GM23338 (cell line): ENCODE measurements at regions not wholly inside any gene's neighbourhood (a gene's known extent, or its start where the extent isn't known, plus 50 kb on each side); places are given as distances from the start of the nearest gene placed in this dataset.
A peak's percentile ranks its signal among the peaks of the same experiment; 100 is the strongest.

ENCODE experiments used
- ATAC-seq: fragments of 200-7000 bp; cut with Tn5 transposase; 3 replicates; pipeline ENCODE4 v1.9.1; 2020
- DNase-seq: peaks from one replicate; pipeline ENCODE4 v3.0.0-alpha.2; 2015; ENCODE audit warnings: low spot score
- H2AFZ ChIP-seq: fragments of 200-600 bp; sonication (generic); 2 replicates; pipeline ENCODE4 v1.8.0; 2016; ENCODE audit warnings: antibody characterized with exemption, mild to moderate bottlenecking, moderate library complexity
- H3F3A ChIP-seq: fragments of 200-600 bp; sonication (generic); replicated peaks from 2 replicates; pipeline ENCODE4 v1.8.0; 2017; ENCODE audit warnings: antibody characterized with exemption, mixed run types, low read depth
- H3K27ac ChIP-seq: fragments of 200-600 bp; sonication (generic); 2 replicates; pipeline ENCODE4 v1.6.1; 2016; ENCODE audit warnings: low read depth
- H3K27me3 ChIP-seq: fragments of 200-600 bp; sonication (generic); 2 replicates; pipeline ENCODE4 v1.8.0; 2016; ENCODE audit warnings: mild to moderate bottlenecking, mixed run types, moderate library complexity; ENCODE audit not compliant: insufficient read depth
- H3K36me3 ChIP-seq: fragments of 200-600 bp; sonication (generic); 2 replicates; pipeline ENCODE4 v1.8.0; 2016; ENCODE audit warnings: mild to moderate bottlenecking; ENCODE audit not compliant: insufficient read depth
- H3K4me1 ChIP-seq: fragments of 200-600 bp; sonication (generic); 2 replicates; pipeline ENCODE4 v1.8.0; 2016; ENCODE audit warnings: mild to moderate bottlenecking, moderate library complexity; ENCODE audit not compliant: insufficient read depth
- H3K4me2 ChIP-seq: fragments of 200-600 bp; sonication (generic); 2 replicates; pipeline ENCODE4 v1.7.1; 2017; ENCODE audit warnings: mixed run types
- H3K4me3 ChIP-seq: fragments of 200-600 bp; sonication (generic); 2 replicates; pipeline ENCODE4 v1.6.1; 2016; ENCODE audit warnings: mixed run types
- H3K79me2 ChIP-seq: fragments of 200-600 bp; sonication (generic); replicated peaks from 2 replicates; pipeline ENCODE4 v1.8.0; 2017; ENCODE audit warnings: mild to moderate bottlenecking; ENCODE audit not compliant: insufficient read depth
- H3K9me2 ChIP-seq: fragments of 200-600 bp; sonication (generic); 2 replicates; pipeline ENCODE4 v1.8.0; 2017; ENCODE audit not compliant: insufficient read depth
- H4K20me1 ChIP-seq: fragments of 200-600 bp; sonication (generic); replicated peaks from 2 replicates; pipeline ENCODE4 v1.8.0; 2017; ENCODE audit warnings: mild to moderate bottlenecking; ENCODE audit not compliant: insufficient read depth
- H3K27ac Mint-ChIP-seq: 2 replicates; pipeline ENCODE4 v1.8.0; 2020; ENCODE audit warnings: inconsistent platforms, mild to moderate bottlenecking, moderate library complexity, mixed read lengths
- H3K27me3 Mint-ChIP-seq: 3 replicates; pipeline ENCODE4 v1.8.0; 2022; ENCODE audit warnings: low read depth, mild to moderate bottlenecking, moderate library complexity, mixed read lengths, inconsistent platforms; ENCODE audit not compliant: insufficient read depth, poor library complexity
- H3K36me3 Mint-ChIP-seq: 3 replicates; pipeline ENCODE4 v1.8.0; 2021; ENCODE audit warnings: low read depth, mild to moderate bottlenecking, inconsistent platforms, moderate library complexity, mixed read lengths
- H3K4me1 Mint-ChIP-seq: 3 replicates; pipeline ENCODE4 v1.8.0; 2020; ENCODE audit warnings: mild to moderate bottlenecking, inconsistent platforms, mixed read lengths
- H3K4me3 Mint-ChIP-seq: 3 replicates; pipeline ENCODE4 v1.8.0; 2021; ENCODE audit warnings: moderate library complexity, mild to moderate bottlenecking, inconsistent platforms, mixed read lengths
- H3K9me3 Mint-ChIP-seq: 3 replicates; pipeline ENCODE4 v1.8.0; 2020; ENCODE audit warnings: moderate library complexity, mild to moderate bottlenecking, inconsistent platforms, mixed read lengths
- CREB1 ChIP-seq: fragments of 250-450 bp; sonication (Bioruptor Pico); IDR thresholded peaks from 2 replicates; pipeline ENCODE4 v1.5.0; 2020; ENCODE audit warnings: low read depth, mild to moderate bottlenecking, moderate library complexity
- EZH2 ChIP-seq: fragments of 200-600 bp; sonication (generic); IDR thresholded peaks from one replicate; pipeline ENCODE4 v1.8.0; 2017; ENCODE audit warnings: antibody characterized with exemption, mild to moderate bottlenecking, low read depth; ENCODE audit not compliant: unreplicated experiment
- EZH2phosphoT487 ChIP-seq: fragments of 200-600 bp; sonication (generic); IDR thresholded peaks from one replicate; pipeline ENCODE4 v1.8.1; 2018; ENCODE audit warnings: antibody characterized with exemption; ENCODE audit not compliant: unreplicated experiment
- JUNB ChIP-seq: IDR thresholded peaks from one replicate; pipeline ENCODE4 v1.6.1; 2016; ENCODE audit warnings: antibody characterized with exemption; ENCODE audit not compliant: unreplicated experiment
- NANOG ChIP-seq: IDR thresholded peaks from 2 replicates; pipeline ENCODE4 v1.6.1; 2016; ENCODE audit warnings: antibody characterized with exemption, borderline replicate concordance
- POLR2AphosphoS5 ChIP-seq: IDR thresholded peaks from 2 replicates; pipeline ENCODE4 v1.6.1; 2016; ENCODE audit warnings: antibody characterized with exemption, low read depth
- STAT1 ChIP-seq: IDR thresholded peaks from one replicate; pipeline ENCODE4 v1.6.1; 2016; ENCODE audit warnings: antibody characterized with exemption; ENCODE audit not compliant: unreplicated experiment
- ZNF331 ChIP-seq: fragments of 250-450 bp; sonication (Bioruptor Pico); IDR thresholded peaks from 2 replicates; pipeline ENCODE4 v1.5.0; 2020; ENCODE audit warnings: low read depth, mild to moderate bottlenecking, moderate library complexity
- TF ChIP-seq, protein P1 (sequence below): IDR thresholded peaks from 2 replicates; pipeline ENCODE4 v1.6.1; 2016; ENCODE audit warnings: antibody characterized with exemption
- TF ChIP-seq, protein P2 (sequence below): IDR thresholded peaks from one replicate; pipeline ENCODE4 v1.6.1; 2018; ENCODE audit warnings: antibody characterized with exemption; ENCODE audit not compliant: unreplicated experiment

DNA sequence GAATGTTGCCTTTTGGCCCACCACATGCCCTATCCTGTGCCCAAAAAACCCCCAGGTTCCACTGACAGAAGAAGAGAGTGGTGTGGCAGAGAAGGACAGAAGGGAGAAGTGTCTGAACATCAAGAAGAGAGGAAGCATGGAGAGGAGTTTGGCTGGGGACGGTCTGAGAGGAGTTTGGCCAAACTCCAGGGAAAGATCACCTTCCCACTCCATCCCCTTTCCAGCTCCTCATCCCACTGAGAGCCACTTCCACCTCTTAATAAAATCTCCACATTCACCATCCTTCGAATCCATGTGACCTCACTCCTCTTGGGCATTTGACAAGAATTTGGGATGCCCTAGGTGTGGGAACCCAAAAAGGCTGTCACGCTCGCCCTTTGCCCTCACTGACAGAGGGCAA lies 311.6 kb upstream of the GRM7 start:
- no peak overlapping the region for H2AFZ ChIP-seq
- H4K20me1 ChIP-seq, result no peaks in the 10 kb centered on the region
- Mint-ChIP-seq H3K4me1 (peaks cover 10% of the 10 kb centered on the region), H3K9me3 (peaks cover 69% of the 10 kb centered on the region), H3K36me3 (peaks cover 42% of the 10 kb centered on the region), H3K27me3 (no peaks in the 10 kb centered on the region), H3K4me3 (no peak overlapping the region), H3K27ac (no peak overlapping the region)
- TF ChIP-seq ZNF331 (no peak), EZH2 (no peak), POLR2AphosphoS5 (no peak), STAT1 (no peak), CREB1 (CRISPR knock-in tag) (no peak)
- TF ChIP-seq, protein P1, sequence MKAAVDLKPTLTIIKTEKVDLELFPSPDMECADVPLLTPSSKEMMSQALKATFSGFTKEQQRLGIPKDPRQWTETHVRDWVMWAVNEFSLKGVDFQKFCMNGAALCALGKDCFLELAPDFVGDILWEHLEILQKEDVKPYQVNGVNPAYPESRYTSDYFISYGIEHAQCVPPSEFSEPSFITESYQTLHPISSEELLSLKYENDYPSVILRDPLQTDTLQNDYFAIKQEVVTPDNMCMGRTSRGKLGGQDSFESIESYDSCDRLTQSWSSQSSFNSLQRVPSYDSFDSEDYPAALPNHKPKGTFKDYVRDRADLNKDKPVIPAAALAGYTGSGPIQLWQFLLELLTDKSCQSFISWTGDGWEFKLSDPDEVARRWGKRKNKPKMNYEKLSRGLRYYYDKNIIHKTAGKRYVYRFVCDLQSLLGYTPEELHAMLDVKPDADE, result no peak
- no peak for DNase-seq
- ATAC-seq, result no peak
- no peaks in the 10 kb centered on the region for H3K9me2 ChIP-seq
- H3K4me3 ChIP-seq, result no peak overlapping the region
- H3K79me2 ChIP-seq, result no peaks in the 10 kb centered on the region
- H3F3A ChIP-seq, result no peaks in the 10 kb centered on the region
- H3K4me2 ChIP-seq, result no peak overlapping the region
- H3K27ac ChIP-seq, result no peak overlapping the region
- no peaks in the 10 kb centered on the region for H3K4me1 ChIP-seq
- H3K36me3 ChIP-seq, result peaks cover 5% of the 10 kb centered on the region; the same call in 1 of the 2 replicates
- no peaks in the 10 kb centered on the region for H3K27me3 ChIP-seq

DNA sequence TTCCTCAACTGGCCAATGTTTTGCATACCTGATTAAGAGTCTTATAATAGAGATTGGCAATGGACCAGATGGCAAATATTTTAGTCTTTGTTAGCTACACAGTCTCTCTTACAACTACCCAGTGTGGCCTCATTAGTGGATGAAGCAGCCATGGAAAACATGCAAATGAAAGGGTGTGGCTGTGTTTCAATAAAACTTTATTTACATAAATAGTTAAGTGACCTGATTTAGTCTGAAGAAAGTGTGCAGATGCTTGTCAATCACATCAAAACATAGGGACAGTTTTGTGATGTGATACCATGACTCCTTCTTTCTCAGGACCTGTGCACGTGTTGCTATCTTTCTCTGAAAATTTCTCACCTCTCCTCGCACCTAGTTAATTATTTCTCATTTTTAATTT lies 309.8 kb upstream of the GRM7 start:
- H3K4me1 ChIP-seq, result no peaks in the 10 kb centered on the region
- ATAC-seq, result no peak
- no peak overlapping the region for H3K4me3 Mint-ChIP-seq
- H2AFZ ChIP-seq, result no peak overlapping the region
- no peaks in the 10 kb centered on the region for H4K20me1 ChIP-seq
- H3K36me3 Mint-ChIP-seq, result peaks cover 37% of the 10 kb centered on the region
- H3K27ac Mint-ChIP-seq, result peak overlapping the region; percentile 10; the same call in 1 of the 2 replicates
- no peak for DNase-seq
- no peak overlapping the region for H3K27ac ChIP-seq
- H3K27me3 Mint-ChIP-seq, result peaks cover 2% of the 10 kb centered on the region
- no peak overlapping the region for H3K4me3 ChIP-seq
- H3F3A ChIP-seq, result no peaks in the 10 kb centered on the region
- H3K9me2 ChIP-seq, result no peaks in the 10 kb centered on the region
- no peaks in the 10 kb centered on the region for H3K79me2 ChIP-seq
- no peak overlapping the region for H3K4me2 ChIP-seq
- peaks cover 2% of the 10 kb centered on the region; the same call in 1 of the 2 replicates for H3K36me3 ChIP-seq
- H3K9me3 Mint-ChIP-seq, result peaks cover 74% of the 10 kb centered on the region
- no peak for TF ChIP-seq EZH2phosphoT487
- TF ChIP-seq, protein P2, sequence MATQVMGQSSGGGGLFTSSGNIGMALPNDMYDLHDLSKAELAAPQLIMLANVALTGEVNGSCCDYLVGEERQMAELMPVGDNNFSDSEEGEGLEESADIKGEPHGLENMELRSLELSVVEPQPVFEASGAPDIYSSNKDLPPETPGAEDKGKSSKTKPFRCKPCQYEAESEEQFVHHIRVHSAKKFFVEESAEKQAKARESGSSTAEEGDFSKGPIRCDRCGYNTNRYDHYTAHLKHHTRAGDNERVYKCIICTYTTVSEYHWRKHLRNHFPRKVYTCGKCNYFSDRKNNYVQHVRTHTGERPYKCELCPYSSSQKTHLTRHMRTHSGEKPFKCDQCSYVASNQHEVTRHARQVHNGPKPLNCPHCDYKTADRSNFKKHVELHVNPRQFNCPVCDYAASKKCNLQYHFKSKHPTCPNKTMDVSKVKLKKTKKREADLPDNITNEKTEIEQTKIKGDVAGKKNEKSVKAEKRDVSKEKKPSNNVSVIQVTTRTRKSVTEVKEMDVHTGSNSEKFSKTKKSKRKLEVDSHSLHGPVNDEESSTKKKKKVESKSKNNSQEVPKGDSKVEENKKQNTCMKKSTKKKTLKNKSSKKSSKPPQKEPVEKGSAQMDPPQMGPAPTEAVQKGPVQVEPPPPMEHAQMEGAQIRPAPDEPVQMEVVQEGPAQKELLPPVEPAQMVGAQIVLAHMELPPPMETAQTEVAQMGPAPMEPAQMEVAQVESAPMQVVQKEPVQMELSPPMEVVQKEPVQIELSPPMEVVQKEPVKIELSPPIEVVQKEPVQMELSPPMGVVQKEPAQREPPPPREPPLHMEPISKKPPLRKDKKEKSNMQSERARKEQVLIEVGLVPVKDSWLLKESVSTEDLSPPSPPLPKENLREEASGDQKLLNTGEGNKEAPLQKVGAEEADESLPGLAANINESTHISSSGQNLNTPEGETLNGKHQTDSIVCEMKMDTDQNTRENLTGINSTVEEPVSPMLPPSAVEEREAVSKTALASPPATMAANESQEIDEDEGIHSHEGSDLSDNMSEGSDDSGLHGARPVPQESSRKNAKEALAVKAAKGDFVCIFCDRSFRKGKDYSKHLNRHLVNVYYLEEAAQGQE, result no peak
- TF ChIP-seq STAT1, result no peak
- TF ChIP-seq, protein P1, result no peak
- TF ChIP-seq EZH2, result no peak
- no peak for TF ChIP-seq JUNB
- no peak for TF ChIP-seq NANOG
- TF ChIP-seq POLR2AphosphoS5, result no peak
- H3K4me1 Mint-ChIP-seq, result peaks cover 10% of the 10 kb centered on the region
- no peaks in the 10 kb centered on the region for H3K27me3 ChIP-seq
